HG03442 (cell line): ENCODE measurements at regions not wholly inside any gene's neighbourhood (a gene's known extent, or its start where the extent isn't known, plus 50 kb on each side); places are given as distances from the start of the nearest gene placed in this dataset.

Experiments used
- ATAC-seq: cut with Tn5 transposase; IDR thresholded peaks from one replicate; pipeline ENCODE4 v1.9.1; 2021; ENCODE audit warnings: mild to moderate bottlenecking, moderate library complexity; ENCODE audit not compliant: unreplicated experiment

DNA sequence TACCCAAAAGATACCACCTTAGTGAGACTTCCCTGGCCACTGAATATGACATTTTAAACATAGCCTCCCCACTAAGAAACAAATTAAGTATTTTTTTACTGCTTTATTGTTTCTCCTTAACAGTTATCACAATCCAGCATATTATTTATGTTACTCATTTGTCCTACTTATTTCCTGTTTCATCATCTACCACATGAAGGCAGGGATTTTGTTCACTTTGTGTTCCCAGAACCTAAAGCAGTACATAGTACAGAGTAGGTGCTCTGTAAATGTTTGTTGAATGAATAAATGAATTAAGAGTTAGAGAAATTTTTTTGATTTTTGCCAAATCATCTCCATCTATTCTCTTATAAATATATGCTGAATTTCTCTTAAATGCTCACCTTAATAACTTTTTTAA lies 318.4 kb upstream of the GIMD1 start:
- ATAC-seq = no peak

DNA sequence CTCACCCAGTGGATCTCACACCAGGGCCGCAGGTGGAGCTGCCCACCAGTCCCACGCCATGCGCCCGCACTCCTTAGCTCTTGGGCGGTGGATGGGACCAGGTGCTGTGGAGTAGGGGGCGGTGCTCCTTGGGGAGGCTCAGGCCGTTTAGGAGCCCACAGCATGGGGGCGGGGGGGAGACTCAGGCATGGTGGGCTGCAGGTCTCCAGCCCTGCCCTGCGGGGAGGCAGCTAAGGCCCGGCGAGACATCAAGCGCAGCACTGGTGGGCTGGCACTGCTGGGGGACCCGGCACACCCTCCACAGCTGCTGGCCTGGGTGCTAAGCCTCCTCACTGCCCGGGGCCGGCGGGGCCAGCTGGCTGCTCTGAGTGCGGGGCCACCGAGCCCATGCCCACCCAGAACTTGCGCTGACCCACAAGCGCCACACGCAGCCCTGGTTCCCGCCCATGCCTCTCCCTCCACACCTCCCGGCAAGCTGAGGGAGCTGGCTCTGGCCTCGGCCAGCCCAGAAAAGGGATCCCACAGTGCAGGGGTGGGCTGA lies 312.9 kb upstream of the GIMD1 start:
- no peak for ATAC-seq

DNA sequence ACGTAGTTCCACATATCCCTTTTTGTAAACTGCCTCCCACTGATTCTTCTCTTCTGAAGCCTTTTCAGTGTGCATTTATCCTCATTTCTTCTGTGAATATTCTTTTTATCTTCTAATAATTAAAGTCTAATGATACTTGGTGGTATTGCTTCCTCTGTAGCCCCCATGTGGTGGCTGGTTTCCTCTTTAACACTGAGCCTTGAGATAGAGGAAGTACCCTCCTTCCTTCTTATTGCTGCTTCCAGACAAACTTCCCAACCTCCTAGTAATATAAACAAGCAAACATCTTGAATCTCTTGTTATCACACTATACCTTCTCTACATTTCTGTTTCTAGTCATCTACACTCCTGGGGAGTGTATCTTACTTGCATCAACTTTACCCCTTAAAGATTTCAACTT lies 310.5 kb upstream of the GIMD1 start:
- no peak for ATAC-seq

DNA sequence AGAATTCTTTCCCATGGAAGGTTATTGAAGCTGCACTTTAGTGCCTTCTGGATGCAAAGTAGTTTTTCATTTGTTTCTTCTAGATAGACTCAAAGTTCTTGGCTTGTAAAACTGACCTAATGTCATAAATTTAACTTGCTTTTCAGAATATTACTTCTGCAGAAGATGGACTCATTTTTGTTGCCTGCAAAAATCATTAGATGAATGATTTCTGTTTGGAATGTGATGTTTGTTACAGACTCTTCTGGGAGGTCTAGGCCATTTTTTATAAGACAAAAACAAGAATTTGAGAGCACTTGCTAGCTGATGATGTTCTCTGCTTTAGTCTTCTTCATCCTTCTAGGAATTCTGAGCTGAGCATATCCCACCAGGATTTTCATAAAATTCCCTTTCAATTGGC lies 308.6 kb upstream of the GIMD1 start:
- ATAC-seq = no peak

DNA sequence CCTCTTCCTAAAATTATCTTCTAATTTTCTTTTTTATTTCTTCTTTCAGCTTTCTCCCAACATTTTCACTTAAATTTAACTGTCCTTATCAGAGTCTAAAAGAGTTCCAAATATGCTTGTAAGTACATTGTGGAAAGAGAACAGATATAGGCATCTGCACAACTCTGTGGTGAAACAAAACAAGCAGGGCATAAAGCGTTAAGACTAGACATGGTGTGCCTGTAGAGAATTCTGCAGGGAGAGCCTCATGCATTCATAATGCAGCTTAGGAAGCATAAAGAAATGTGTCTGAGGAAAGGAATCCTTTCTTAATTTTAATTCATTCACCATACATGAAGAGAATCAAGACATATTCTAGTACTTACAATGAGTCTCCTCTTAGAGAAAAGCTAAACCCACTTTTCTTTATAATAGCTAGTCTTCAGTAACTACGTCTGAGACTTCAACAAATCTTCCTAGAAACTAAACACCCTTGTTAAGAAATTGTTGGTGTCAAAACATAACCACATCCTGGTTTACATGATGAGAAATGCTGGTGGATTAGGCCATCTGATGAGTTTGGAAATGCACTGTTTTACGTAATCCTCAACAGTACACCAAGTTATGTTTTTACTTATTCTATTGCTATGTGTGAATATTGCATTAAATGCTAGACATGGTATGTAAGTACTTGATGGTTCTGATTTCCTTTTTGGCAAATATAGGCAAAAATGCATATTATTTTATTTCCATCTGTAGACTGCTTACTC lies 307.8 kb upstream of the GIMD1 start:
- ATAC-seq = no peak

DNA sequence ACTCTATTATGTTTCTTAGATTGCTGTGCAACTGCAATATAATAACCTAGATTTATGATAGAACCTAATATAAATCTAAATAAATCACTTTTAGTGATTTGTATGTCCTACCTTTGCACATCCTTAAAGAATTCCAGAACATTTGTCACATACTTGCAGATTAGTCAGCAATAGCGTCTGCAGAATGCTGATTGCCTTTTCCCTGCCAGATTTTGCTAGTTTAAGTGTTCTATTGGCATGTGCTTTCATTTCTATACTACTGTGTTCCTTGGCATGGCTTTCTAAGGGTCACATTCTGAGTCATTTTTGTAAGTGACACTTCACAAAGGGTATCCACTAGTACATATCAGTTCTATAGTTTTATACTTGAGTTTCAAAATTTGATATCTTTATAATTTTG lies 303.1 kb upstream of the GIMD1 start:
- no peak for ATAC-seq

DNA sequence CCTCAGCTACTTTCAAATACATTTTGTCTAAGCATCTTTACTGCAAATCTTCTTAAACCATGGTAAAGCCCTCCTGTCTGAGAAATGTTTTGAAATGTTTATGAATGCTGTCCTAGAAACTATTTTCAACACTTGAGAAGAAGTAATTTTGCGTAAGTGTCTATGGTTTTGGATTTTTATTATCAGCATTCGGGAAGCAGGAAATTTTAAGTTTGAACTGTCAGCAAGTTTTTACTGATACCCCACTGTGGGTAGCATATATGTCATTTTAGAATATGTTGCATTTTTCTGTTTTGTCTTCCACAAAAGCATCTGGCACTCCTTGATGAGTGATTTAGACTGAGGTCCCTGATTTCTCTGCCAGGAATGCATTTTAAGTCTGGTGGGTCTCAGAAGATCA lies 302.4 kb upstream of the GIMD1 start:
- no peak for ATAC-seq

DNA sequence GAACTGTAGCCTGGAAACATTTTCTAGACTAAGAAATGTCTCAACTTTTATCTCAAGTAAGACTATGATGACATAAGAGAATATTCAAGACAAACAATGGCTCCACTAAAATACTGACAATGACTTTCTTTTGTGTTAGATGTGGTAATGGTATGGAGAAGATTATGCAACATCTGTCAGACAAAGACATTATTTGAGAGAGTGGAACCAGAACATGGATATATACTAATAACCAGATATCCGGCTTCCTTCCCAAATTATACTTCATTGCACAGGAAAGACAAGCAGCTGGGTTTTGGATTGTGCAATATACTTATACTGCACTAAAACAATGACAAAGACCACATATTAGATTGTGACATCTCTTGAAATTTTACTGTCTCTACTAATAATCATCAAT lies 290.8 kb upstream of the GIMD1 start:
- no peak for ATAC-seq

DNA sequence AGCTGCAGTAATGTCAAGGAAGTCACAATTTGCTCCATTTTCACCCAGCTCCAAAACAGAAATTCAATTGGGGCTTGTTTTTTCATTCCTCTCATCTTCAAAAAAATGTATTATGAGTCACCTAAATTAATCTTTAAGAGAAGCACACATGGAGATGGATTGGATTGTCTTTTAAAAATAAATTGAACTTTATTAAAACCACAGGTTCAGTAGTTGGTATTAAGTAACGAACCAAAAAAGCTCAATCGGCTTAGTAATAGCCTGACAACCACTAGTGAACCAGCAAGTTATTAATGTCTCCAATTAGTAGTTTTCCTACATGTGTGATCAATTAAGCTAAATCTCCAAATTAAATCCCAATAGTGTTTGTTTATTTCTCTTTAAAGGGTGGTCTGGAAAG lies 283.5 kb upstream of the GIMD1 start:
- ATAC-seq = no peak

DNA sequence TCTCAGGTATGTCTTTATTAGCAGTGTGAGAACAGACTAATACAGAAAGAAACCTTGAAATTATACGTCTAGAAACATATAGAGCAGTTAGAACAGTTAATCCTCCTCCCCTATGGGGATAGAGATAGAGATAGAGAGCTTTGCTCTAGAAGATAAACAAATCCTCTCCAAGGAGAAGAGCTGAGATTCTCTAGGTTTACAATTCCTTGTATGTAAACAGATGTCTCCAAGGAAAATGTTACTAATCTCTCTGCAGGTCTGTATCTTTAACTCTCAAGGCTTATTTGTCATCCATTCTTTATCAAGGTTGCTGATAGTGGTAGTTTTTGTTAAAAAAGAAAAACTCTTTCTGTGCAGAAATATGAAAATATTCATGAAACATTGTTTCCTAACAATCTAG lies 282.1 kb upstream of the GIMD1 start:
- no peak for ATAC-seq

DNA sequence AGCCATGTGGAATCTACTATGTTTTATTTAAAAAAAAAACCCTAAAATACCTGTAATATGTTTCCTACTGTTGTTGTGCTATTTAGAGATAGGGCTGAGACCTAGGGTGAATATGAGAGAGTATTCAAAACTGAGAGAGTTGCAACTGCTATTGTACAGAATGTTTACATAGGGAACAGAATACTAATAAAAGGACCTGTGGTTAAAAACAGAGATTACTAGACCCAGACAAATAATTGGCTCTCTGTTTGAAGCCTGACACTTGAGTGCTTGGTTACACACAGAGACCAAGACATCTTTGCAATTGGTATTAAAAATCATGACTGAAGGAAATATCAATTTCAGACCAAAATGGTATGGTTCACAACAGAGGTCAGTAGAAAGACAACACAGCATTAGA lies 278.9 kb upstream of the GIMD1 start:
- ATAC-seq = no peak

DNA sequence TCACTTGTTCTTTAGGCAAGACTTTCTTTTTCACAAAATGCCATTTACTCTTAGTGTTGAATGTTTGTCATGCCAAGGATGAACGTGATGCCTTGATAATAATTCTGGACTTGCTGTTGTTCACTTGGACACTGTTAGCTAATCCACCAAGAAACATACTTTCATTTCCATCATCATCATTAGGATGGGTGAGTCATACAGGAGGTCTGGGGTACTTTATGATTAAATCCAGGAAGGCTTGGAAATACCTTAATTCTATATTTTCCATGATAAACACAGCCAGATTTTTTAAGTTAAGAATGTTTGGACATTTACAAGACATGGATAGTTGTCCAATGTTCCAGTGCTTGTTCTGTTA lies 260.7 kb upstream of the GIMD1 start:
- no peak for ATAC-seq

DNA sequence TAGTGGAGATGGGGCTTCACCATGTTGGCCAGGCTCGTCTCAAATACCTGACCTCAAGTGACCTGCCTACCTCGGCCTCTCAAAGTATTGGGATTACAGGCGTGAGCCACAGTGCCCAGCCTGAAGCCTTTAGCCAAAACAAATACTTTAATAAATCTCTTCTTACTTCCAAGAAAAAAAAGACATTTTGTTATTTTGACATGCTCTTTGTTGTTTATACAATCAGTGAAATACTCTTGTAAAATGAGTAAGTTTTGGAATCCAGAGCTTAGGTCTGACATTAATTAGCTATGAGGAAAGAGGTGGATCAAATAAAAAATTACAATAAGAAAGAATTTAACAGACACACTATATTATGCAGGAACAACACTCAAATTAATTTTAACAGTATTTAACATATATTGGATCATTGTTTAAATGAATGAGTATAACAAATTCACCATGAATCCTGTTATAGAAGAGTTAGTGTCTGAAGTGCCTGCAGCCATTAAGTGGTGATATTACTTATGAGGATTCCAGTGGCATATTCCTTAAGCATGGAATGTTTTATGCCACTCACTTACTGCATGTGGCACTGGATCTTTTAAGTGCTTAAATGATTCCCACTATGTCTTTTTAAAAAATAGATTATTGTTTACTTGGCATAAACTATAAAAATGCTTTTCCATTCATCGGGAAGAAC lies 260.1 kb upstream of the GIMD1 start:
- ATAC-seq = no peak

DNA sequence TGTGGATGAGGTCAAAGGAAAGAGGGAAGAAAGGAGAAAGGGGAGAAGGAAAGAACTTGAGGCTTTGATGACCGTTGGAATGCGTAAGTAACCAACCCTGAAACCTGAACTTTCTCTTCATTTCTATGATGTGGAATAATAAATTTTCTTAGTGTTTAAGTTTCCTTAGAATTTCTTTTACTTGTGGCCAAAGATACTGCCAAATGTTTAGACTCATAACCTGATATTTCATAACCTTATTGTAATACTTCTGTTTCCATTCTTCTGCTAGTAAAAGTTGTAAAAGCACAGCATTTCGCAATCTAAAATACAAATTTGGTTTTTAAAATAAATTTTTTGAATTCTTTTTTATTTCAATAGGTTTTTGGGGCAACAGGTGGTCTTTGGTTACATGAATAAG lies 258.5 kb upstream of the GIMD1 start:
- ATAC-seq = no peak

DNA sequence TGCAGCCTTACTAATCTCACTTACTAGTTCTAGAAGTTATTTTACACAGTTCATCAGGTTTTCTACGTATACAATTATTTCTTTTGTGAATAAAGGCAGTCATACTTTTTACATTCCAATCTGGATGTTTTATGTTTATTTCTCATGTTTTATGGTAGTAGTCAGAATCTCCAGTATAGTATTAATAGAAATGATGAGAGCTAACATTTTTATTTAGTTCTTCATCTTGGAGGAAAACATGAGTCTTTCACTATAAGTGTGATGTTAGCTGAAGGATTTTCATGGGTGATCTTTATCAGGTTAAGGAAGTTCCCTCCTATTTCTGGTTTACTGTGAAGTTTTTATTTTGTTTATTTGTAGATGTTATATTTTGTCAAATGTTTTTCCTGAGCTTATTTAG lies 256.1 kb upstream of the GIMD1 start:
- ATAC-seq = no peak

DNA sequence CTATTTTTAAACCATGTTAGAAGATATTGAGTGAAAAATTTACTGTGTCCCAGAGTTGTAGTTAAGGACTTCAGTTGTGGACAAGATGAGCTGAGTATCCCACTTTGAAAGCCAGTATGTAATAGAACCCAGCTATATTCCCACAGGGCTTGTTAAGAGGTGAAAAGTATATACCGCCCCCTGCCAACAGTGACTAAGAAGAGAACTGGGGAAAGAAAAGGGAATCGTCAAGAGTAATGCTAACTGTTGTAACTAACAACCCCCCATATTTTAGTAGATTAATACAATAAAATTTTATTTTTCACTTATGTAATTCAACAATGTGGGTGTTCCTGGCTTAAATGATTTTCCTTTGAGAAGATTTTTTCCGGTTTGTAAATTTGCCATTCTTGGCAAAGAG lies 250.4 kb upstream of the GIMD1 start:
- ATAC-seq = no peak

DNA sequence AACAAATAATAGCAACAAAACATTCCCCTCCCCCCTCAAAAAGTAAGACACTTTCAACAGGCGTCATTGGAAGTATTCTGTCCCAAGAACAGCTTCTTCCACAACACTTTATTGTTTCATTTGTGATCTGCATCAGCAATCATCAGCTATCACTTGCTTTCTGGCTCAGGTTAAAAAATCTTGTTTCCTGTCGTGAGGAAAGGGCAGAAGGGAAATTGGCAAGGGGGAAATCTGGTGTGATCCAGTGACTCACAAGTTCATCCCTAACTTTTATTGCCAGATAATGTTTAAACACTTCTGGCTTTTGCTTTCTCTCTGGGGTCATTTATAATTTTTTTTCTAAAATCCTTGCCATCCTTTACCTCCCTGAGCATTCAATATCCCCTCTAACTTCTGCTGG lies 247.4 kb upstream of the GIMD1 start:
- no peak for ATAC-seq

DNA sequence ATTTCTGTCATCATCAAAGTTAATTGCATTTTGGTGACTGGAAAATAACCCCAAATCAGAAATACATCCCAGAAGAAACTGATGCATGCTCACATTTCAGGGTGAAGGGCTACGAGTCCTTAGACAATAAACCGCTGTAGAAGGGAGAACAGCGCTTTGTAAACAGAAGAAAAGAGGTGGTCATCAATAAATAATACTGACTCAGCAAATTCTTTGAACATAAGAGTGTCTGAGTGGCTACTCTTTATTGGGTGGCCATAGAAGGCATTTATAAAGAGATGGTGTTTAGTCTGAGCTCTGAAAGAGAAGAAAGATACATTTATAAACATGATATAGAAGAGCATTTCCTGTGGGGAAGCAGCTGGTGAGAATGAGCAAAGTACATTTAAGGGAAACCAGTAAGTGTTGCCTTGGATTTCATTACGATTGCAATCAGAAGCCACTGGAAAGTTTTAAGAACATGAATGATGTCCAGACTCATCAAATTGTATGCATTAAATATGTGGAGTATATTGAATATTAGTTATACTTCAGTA lies 246.9 kb upstream of the GIMD1 start:
- no peak for ATAC-seq

DNA sequence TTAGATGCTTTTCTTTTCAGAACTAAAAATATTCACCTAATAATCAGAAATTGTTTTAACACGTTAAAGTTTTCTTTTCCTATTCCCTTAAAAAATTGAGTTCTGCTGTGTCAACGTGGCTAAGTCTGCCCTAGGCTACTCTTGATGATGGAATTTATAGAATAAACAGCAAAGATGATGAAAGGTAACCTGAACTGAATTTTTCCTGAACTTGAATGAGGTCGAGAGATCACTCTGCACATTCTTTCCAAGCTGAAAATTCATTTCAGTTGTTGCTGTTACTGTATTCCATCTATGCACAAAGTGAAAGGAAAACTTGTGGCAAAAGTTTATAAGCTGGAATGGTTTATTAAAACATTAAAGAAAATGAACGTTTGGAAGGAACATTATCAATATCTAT lies 245.9 kb upstream of the GIMD1 start:
- no peak for ATAC-seq

DNA sequence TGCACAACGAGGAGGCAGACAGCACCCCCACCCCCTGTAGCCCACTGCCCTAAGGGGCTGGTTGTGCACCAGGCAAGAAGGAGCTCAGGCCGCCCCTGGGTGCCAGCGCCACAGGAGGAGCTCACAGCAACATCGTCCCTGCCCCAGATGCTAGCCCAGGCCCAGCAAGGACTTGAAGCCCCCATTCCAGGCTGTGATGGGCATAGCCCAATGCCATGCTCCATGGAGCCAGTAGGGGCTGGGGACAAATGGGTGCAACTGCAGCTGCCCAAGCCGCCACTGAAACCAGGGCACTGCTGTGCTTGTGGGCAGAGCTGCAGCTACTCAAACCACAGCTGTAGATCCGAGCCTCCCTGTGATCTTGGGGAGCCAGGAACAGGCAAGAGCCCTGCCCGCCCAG lies 241.3 kb upstream of the GIMD1 start:
- ATAC-seq = no peak

DNA sequence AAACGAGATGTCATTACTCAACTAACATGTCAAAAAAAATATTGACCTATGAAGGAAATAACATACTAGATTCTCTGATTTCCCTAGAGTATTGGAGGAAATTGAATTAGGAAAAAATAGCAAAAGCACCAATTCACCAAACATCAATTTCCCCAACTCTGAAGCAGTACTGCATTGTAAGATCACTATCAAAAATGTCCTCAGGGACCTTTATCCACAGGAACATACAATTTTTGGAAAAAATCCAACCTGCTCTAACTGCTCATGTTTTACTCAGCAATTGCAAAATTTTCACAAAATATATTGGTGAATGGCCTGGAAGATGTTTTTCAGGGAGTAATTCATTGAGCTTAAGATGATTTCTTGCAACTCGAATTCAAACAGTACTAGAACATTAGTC lies 239.0 kb upstream of the GIMD1 start:
- no peak for ATAC-seq

DNA sequence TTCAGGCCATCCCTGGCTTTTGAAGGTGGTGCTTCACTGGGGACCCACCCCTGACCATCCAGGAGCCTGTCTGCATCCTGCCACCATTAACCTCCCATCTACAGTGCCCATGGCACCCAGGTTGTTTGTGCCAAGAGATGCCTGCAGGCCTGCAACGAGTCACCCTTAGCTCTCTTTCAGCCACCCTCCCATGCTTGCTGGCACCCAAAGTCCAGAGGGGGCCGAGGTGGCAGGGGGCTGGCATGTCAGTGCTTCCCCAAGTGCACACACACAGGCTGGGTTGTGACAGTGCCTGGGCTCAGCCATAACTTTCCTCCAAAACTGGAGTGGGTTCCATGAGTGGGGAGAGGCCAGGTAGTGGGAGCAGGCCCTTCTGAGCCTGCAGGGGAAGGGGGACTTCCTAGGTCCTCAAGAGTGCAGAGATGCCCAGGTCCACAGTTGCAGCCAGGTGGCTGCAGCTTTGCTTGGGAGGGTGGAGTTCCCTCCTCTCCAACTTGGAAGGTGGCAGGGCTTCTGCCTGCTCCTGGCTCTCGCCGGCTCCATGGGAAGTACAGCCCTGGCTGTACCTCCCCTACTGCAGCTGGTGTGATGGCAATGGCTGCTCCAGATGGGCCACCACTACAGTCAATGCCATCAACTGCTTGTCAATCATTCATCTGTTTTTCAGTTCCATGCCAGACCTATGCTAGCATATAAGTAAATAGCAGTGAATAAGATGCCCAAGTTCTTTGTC lies 235.9 kb upstream of the GIMD1 start:
- no peak for ATAC-seq
